ENCODE measurements at regions not wholly inside any gene's neighbourhood (a gene's known extent, or its start where the extent isn't known, plus 50 kb on each side); places are given as distances from the start of the nearest gene placed in this dataset.

- DNase-seq (ENCODE audit: low spot score), result no peak
- WGBS, result 50% methylated on average over 2 of the region's 2 CpGs
- H3K36me3 ChIP-seq (ENCODE audit: control insufficient read depth in 4 of 4, insufficient read depth in 3 of 4, low read depth in 1 of 4, low read length in 3 of 4), result no peaks in the 10 kb centered on the region
- no peak overlapping the region for H3K4me3 ChIP-seq (ENCODE audit: low read depth in 1 of 3, low read length in 3 of 3)
- H3K4me1 ChIP-seq (ENCODE audit: control insufficient read depth in 4 of 4, insufficient read depth in 4 of 4, low read length in 3 of 4), result no peaks in the 10 kb centered on the region
- H3K9me3 ChIP-seq (ENCODE audit: control insufficient read depth in 4 of 4, low read length in 3 of 4), result peaks cover 0 to 12% (median 4%) of the 10 kb centered on the region in 4 donors
- no peak overlapping the region for H3K27ac ChIP-seq (ENCODE audit: low read depth in 1 of 2, low read length in 2 of 2)
- H3K9ac ChIP-seq (ENCODE audit: low read depth in 1 of 2, low read length in 2 of 2), result no peak overlapping the region
- H3K27me3 ChIP-seq (ENCODE audit: control insufficient read depth in 4 of 4, insufficient read depth in 4 of 4, low read length in 3 of 4), result peaks cover 0 to 3% (median 0%) of the 10 kb centered on the region in 4 donors
- no peak for TF ChIP-seq TAF1 (conservative IDR thresholded peaks at IDR 0.05)
- TF ChIP-seq HNF4G (IDR thresholded peaks at IDR 0.05), result no peak
- TF ChIP-seq GABPA (IDR thresholded peaks at IDR 0.05 in 1 of 2, conservative IDR thresholded peaks at IDR 0.05 in 1 of 2), result no peak
- no peak for TF ChIP-seq ATF3 (IDR thresholded peaks at IDR 0.05)
- TF ChIP-seq HNF4A (conservative IDR thresholded peaks at IDR 0.05), result no peak
- TF ChIP-seq FOXA2 (IDR thresholded peaks at IDR 0.05), result no peak
- no peak for TF ChIP-seq CTCF (IDR thresholded peaks at IDR 0.05; ENCODE audit: low read depth, low read length, missing input control)
Measured at GRCh38 chr16:16788004-16788403, 409.1 kb downstream of the NPIPA7 start.

- Histone ChIP-seq H3K4me1 (ENCODE audit: control insufficient read depth in 4 of 4, insufficient read depth in 4 of 4, low read length in 3 of 4) (no peaks in the 10 kb centered on the region), H3K9me3 (ENCODE audit: control insufficient read depth in 4 of 4, low read length in 3 of 4) (peaks cover 0 to 12% (median 4%) of the 10 kb centered on the region in 4 donors)
Measured at GRCh38 chr16:16790597-16790996, 411.7 kb downstream of the NPIPA7 start.

More at GRCh38 chr16:16790597-16790996, 411.7 kb downstream of the NPIPA7 start:
- H3K27me3 ChIP-seq (ENCODE audit: control insufficient read depth in 4 of 4, insufficient read depth in 4 of 4, low read length in 3 of 4), result no peaks in the 10 kb centered on the region
- TF ChIP-seq ATF3 (IDR thresholded peaks at IDR 0.05) (no peak), ZBTB33 (IDR thresholded peaks at IDR 0.05) (no peak), RAD21 (IDR thresholded peaks at IDR 0.05) (no peak), NR2F2 (IDR thresholded peaks at IDR 0.05) (no peak), HNF4A (conservative IDR thresholded peaks at IDR 0.05) (no peak), JUND (IDR thresholded peaks at IDR 0.05) (no peak), RXRA (IDR thresholded peaks at IDR 0.05) (no peak), REST (IDR thresholded peaks at IDR 0.05) (no peak), FOXA2 (IDR thresholded peaks at IDR 0.05) (no peak), EGR1 (IDR thresholded peaks at IDR 0.05; ENCODE audit: low read depth in 2 of 2) (no peak), CTCF (IDR thresholded peaks at IDR 0.05; ENCODE audit: low read depth, low read length, missing input control) (no peak), MAX (IDR thresholded peaks at IDR 0.05) (no peak), TAF1 (conservative IDR thresholded peaks at IDR 0.05) (no peak), HNF4G (IDR thresholded peaks at IDR 0.05) (no peak), SP1 (IDR thresholded peaks at IDR 0.05) (no peak), FOXA1 (IDR thresholded peaks at IDR 0.05) (no peak), GABPA (IDR thresholded peaks at IDR 0.05 in 1 of 2, conservative IDR thresholded peaks at IDR 0.05 in 1 of 2) (no peak), YY1 (IDR thresholded peaks at IDR 0.05) (no peak)
- no peaks in the 10 kb centered on the region for H3K36me3 ChIP-seq (ENCODE audit: control insufficient read depth in 4 of 4, insufficient read depth in 3 of 4, low read depth in 1 of 4, low read length in 3 of 4)
- no peak for DNase-seq (ENCODE audit: low spot score)
- no peak overlapping the region for H3K9ac ChIP-seq (ENCODE audit: low read depth in 1 of 2, low read length in 2 of 2)
- no peak overlapping the region for H3K4me3 ChIP-seq (ENCODE audit: low read depth in 1 of 3, low read length in 3 of 3)
- no peak overlapping the region for H3K27ac ChIP-seq (ENCODE audit: low read depth in 1 of 2, low read length in 2 of 2)

Data from liver (tissue), 8 donors.